Lower leg skin (tissue), 4 donors: ENCODE measurements at regions not wholly inside any gene's neighbourhood (a gene's known extent, or its start where the extent isn't known, plus 50 kb on each side); places are given as distances from the start of the nearest gene placed in this dataset.

Experiments
- DNase-seq, 2 donors: peaks; one replicate each; pipeline ENCODE4 v3.0.0-alpha.2; 2019; ENCODE audit warnings: low spot score in 2 of 2
- H3K4me3 ChIP-seq: fragments of 200-600 bp; sonication (generic); 2 replicates; pipeline ENCODE4 v1.5.1; 2017; ENCODE audit warnings: mild to moderate bottlenecking, low read depth; ENCODE audit not compliant: poor library complexity, severe bottlenecking
- POLR2A ChIP-seq, 2 donors: fragments of 450-650 bp; IDR thresholded peaks; one replicate each; pipeline ENCODE4 v1.6.1; 2016 to 2017; ENCODE audit warnings: antibody characterized with exemption in 2 of 2, mild to moderate bottlenecking in 1 of 2, moderate library complexity in 1 of 2
- WGBS, 2 donors: methylation state at CpG; one replicate each; pipeline ENCODE4 v1.1.5; 2018; 5-methylcytosine and 5-hydroxymethylcytosine counted together
- intact Hi-C: fragments of 100-400 bp; cut with DNase I; formaldehyde crosslinking; loops from one replicate; pipeline ENCODE4 v1.15.0; 2023; ENCODE audit warnings: low total_unique reads
- TF ChIP-seq, protein P1 (sequence below), 3 donors: fragments of 450-650 bp; IDR thresholded peaks; one replicate each; pipeline ENCODE4 v1.5.1; 2016; ENCODE audit warnings: antibody characterized with exemption in 3 of 3, mild to moderate bottlenecking in 3 of 3, moderate library complexity in 2 of 3

DNA sequence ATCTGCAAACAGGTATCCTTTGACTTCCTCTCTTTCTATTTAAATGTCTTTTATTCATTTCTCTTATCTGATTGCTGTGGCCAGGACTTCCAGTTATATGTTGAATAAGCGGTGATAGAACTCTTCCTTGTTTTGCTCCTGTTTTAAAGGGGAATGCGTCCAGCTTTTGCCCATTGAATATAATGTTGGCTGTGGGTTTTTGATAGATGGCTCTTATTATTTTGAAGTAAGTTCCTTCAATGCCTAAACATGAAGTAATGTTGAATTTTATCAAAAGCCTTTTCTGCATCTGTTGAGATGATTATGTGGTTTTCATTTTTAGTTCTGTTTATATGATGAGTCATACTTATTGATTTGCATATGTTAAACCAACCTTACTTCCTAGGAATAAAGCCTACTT, 300.5 kb upstream of the CTNND2 start:
- DNase-seq: no peak
- intact Hi-C loops: no loop called here
- H3K4me3 ChIP-seq: no peak overlapping the region
- no peak for TF ChIP-seq POLR2A (IDR thresholded peaks at IDR 0.05)
- TF ChIP-seq, protein P1, sequence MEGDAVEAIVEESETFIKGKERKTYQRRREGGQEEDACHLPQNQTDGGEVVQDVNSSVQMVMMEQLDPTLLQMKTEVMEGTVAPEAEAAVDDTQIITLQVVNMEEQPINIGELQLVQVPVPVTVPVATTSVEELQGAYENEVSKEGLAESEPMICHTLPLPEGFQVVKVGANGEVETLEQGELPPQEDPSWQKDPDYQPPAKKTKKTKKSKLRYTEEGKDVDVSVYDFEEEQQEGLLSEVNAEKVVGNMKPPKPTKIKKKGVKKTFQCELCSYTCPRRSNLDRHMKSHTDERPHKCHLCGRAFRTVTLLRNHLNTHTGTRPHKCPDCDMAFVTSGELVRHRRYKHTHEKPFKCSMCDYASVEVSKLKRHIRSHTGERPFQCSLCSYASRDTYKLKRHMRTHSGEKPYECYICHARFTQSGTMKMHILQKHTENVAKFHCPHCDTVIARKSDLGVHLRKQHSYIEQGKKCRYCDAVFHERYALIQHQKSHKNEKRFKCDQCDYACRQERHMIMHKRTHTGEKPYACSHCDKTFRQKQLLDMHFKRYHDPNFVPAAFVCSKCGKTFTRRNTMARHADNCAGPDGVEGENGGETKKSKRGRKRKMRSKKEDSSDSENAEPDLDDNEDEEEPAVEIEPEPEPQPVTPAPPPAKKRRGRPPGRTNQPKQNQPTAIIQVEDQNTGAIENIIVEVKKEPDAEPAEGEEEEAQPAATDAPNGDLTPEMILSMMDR (IDR thresholded peaks at IDR 0.05): no peak
- 77 to 81% methylated on average over 2 of the region's 2 CpGs for WGBS, 2 donors

DNA sequence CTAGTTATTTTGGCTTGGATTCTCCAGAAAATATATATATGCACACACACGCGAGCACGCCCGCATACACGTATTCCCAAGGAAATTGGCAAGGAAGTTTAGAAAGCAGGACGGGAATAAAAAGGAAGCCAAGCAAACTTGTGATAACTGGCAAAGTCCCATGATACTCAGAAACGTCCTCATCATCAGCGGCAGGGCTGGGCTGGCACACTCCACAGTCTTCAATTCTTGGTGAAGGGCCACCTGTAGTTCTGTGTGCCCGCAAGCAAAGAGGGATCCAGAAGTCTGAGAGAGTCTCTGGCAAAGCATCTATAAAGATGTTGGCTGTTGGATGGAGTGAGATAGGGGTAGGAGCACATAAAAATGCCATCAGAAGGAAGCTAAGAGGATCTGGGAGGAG, 289.3 kb upstream of the CTNND2 start:
- no peak overlapping the region for H3K4me3 ChIP-seq
- TF ChIP-seq, protein P1 (IDR thresholded peaks at IDR 0.05): no peak
- no peak for TF ChIP-seq POLR2A (IDR thresholded peaks at IDR 0.05)
- no peak for DNase-seq
- 82 to 84% methylated on average over 9 of the region's 9 CpGs for WGBS, 2 donors
- intact Hi-C loops: no loop called here

DNA sequence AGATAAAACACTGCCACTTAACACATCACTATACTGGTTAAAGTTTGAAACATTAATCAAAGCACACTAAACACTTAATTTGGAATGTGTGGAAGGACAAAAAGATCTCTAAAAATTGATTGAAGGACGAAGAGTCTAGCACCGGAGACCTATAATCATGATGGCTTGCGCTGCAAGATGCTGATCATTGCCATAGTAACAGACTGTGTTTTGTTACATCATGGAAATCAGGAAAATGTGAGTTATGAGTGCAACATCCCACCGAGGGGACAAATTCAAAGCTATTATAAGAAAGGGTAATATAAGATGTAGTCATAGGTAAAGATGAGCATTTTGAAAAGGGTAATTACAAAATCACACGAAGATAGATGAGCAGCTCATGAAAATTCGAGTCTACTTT, 278.8 kb upstream of the CTNND2 start:
- H3K4me3 ChIP-seq: no peak overlapping the region
- TF ChIP-seq, protein P1 (IDR thresholded peaks at IDR 0.05): no peak
- no peak for TF ChIP-seq POLR2A (IDR thresholded peaks at IDR 0.05)
- intact Hi-C loops: no loop called here
- WGBS, 2 donors: 70 to 80% methylated on average over 6 of the region's 6 CpGs
- no peak for DNase-seq

DNA sequence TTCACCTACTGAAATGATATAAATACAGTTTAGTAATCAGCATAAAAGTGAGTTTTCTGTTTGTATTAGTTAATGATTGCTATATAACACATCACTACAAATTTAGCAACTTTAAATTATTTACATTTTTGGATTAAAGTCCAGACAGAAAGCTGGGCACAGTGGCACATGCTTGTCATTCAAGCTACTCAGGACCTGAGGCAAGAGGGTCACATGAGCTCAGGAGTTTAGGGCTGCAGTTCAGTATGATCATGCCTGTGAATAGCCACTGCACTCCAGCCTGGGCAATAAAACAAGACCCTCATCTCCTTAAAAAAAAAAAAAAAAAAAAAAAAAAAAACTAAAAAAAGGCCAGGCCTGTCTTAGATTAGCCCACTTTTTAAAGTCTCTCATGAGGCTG, 273.6 kb upstream of the CTNND2 start:
- H3K4me3 ChIP-seq: no peak overlapping the region
- intact Hi-C loops: no loop called here
- DNase-seq: no peak
- no peak for TF ChIP-seq POLR2A (IDR thresholded peaks at IDR 0.05)
- TF ChIP-seq, protein P1 (IDR thresholded peaks at IDR 0.05): no peak

DNA sequence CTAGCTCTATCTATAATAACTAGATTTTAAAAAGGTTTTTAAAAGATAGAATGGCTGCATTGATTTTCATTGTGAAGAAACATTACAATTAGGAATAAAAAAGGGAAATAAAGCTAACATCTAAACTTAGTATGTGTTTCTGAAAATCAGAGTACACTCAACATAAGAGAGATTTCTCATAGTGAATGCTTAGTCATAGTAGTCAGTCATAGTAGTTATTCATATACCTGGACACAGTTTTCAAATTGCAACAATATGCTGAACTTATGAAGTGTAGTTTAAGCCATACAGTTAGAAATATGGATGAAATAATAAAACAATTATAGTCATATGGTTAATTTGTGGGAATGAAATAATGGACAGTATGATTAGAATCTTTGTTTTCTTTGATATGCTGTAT, 273.0 kb upstream of the CTNND2 start:
- no peak for DNase-seq
- TF ChIP-seq, protein P1 (IDR thresholded peaks at IDR 0.05): no peak
- TF ChIP-seq POLR2A (IDR thresholded peaks at IDR 0.05): no peak
- no peak overlapping the region for H3K4me3 ChIP-seq
- intact Hi-C loops: no loop called here

DNA sequence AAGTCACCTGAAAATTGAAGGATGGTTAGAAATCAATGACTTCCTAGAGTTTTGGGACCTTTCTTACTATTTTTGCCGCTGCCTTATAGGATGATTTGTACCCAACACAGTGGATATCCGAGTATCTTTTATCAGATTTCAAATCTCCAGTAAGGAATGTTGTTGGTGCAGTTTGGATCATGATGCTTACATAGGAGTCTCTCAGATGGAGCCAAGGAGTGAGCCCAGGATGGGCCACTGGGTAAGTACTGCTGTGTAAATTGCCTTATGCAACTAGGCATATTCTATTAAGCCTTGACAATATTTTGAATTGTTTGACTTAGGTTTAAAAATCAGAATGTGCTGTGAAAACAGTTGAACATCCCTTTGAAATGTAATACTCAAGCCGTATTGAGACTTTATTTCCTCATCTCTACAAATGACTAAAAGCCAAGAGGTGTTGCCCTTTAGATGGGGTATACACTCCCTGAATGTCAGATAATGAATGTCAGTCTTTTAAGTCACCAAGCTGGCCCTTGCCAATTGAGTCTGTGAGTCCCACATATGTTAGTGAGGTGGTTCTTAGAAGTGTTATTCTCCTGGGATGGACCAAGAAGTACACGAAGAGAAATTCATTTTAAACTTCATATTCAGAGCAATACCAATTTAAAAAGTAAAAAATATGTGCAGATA, 271.8 kb upstream of the CTNND2 start:
- TF ChIP-seq POLR2A (IDR thresholded peaks at IDR 0.05): no peak
- TF ChIP-seq, protein P1 (IDR thresholded peaks at IDR 0.05): no peak
- intact Hi-C loops: no loop called here

More for the DNA sequence above, 271.8 kb upstream of the CTNND2 start:
- no peak overlapping the region for H3K4me3 ChIP-seq
- 36 to 51% methylated on average over 4 of the region's 4 CpGs for WGBS, 2 donors
- no peak for DNase-seq
